NCI-H526 (cell line): ENCODE measurements at regions not wholly inside any gene's neighbourhood (a gene's known extent, or its start where the extent isn't known, plus 50 kb on each side); places are given as distances from the start of the nearest gene placed in this dataset.

Experiments used
- DNase-seq, 2 experiments: peaks; one replicate each; lab custom pipeline; 2025; lab: John Stamatoyannopoulos, UW

DNA sequence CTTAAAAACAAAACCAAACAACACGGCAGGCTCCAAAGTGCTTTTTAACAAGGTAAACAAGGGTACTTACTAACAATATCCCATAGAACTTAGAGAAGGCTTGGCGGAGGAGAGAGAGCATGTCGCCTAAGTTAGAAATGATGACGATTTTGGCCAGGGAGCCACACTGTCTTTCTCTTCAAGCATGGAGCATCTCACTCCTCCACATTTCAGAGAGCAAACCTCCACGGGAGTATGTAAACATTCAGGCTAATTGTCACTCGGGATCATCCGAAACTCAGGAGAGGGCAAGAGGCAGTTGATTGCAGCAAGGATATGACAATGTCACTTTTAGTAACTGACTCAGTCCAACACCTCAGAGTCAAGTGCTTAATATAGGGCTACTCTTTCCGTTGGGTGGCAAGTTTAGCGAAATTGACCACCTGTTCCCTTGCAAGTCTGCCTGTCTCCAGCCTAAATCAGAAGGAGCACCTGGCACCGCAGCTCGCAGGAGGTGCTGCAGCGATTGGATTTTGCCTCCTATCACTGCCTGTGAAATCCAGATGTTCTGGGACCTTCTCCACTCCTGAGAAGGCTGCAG is 65.8 kb upstream of the RPS6KA2 start:
- DNase-seq: no peak

DNA sequence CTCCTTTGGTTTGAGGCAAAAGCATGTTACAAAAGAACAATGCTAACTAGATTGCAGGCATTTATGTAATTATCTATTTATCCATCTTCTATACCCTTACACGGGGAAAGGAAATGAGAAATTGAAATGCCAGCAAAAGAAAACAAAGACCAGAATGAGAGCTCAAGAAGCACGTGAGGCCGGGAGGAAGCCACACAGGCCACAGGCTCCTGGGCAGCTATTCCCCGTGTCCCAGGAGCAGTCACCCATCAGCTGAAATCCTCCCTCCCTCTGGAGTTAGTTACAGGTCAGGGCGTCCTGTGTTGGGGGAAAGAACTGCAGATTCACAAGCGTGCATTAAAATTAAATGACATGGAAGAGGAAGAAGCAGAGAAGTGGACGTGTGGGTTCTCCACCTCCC is 64.7 kb upstream of the RPS6KA2 start:
- no peak for DNase-seq

DNA sequence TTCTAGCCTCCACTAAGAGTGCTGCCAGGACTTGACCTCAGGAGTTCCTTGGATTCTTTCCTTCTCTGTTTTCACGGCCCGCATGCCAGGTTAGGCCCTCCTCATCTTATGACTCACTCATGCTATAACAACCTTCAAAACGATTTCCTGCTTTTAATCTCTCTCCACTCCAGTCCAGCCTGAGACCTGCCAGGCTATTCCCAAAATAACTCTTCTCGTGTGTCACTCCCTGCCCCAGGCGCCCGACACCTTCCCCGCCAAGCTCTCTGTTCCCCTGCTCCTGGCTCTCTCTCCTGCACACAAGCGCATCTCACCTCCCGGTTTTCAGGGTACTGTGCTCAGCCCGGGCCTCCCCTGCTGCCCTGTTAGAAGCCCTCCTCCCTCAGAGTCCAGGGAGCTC is 64.1 kb upstream of the RPS6KA2 start:
- no peak for DNase-seq

DNA sequence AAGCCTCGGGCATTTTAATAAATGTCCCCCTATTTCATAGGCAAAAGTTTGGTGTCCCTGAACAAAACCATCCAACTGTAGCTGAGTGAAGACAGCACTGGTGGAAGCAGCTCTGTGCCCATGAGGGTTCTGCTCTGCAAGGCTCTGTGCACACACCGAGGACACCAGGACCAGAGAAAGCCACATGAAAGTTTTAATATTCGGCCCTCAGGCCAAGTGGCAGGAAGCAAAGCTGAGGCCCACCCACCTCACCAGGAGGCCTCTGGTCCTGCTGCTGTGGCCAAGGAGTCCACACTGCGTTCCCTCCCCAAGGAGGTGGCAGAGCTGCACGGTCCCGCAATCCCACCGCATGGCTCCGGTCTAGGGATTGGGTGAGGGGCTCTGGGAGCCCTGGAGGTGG is 62.6 kb upstream of the RPS6KA2 start:
- no peak for DNase-seq

DNA sequence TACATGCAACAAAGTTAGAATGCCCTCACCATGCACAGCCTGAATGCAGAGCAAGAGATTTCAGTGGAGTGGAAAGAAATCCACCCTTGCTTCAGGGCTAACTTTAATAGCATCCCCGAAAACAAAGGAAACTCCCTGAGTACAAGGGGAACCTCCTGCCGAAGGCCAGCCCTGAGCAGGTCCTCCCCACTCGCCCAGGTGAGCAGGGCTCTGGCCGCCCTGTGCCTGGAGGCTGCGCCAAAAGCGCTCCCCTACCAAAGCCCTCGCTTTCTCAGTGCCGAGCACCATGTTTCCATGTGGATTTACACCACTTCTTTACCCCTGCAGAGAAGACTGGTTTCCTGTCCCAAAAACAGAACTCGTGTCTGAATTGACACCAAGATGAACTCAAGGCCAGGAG is 61.9 kb upstream of the RPS6KA2 start:
- DNase-seq: no peak

DNA sequence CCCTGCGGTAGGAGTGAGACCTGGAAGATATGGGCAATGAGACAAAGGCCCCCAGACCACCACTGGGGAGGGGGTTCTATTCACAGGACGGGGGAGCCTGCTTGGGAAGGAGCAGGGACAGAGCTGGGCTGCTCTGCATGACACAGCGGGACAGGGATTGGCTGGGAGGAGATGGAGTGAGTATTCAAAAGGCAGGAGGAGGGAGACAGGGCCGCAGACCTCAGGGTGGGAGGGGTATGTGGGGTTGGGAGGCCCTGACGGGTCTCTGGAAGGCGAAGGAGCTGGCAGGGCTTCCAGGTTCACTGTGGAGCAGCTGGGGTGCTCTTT is 60.8 kb upstream of the RPS6KA2 start:
- DNase-seq: no peak

DNA sequence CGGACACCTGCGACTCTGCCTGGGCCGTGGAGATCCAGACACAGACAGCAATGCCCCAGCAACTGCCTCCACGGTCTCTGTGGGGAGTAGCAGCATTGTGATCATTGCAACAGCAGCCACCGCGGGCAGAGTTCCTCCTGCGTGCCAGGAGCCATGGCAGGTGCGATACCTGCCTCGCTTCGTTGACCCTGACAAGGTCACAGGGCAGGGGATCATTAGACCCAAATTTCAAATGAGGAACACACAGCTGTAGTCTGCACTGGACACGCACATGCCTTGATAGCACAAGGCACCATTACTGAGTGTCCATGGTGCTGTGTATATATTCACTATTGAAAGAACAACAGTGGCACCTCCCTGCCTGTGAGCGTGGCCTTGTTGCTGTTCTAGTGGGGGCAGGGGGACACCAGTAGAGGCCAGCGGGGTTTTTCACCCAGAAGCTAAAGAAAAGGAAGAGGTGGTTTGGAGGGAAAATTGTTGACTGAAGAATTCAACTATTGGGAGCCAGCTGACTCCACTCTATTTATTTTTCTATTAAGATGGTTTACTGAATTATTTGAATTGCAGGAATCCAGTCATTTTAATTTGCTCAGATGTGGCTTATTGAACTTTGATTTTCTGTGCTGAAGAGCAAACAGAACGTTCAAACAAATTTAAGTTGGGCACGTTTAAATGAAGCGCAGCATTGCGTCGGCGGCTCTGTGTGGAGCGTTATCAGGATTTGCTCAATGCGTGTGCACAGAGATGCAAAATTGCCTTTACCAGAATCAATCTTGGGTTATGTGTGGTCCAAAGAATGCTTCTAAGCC is 60.2 kb upstream of the RPS6KA2 start:
- no peak for DNase-seq

DNA sequence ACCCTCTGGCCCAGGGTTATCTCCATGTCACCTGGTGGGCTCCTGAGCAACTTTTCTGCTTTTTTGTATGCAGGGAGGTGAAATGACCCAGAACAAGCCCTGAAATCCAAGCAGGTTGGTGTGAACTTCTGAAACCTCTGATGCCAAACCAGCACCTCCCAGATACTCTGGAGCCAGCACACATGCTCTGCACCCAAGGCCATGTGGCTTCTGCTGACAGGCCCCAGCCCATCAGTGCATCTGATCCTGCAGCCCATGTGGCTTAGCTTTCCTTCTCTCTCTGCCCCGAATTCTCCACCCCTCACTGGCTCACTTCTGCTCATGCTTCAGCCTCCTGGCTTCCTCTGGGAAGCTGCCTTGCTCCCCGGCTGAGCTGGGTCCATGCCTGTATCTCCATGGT is 59.3 kb upstream of the RPS6KA2 start:
- no peak for DNase-seq

DNA sequence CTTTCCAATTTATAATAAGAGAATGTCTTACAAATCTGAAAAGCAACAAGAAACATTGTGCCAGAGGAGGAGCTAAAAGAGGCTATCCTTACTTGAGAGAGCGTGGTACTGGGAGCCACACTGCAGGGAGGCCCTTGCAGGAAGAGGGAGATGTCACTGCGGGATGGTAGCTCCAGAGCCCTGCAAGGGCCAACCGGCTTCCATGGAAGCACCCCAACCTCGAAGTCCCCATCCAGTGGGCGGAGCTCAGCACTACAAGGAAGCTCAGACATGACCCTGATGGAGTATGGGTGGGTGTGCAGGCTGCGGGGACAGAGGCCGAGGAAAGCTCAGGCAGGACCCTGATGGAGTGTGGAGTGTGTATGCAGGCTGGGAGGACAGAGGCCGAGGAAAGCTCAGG is 57.8 kb upstream of the RPS6KA2 start:
- no peak for DNase-seq

DNA sequence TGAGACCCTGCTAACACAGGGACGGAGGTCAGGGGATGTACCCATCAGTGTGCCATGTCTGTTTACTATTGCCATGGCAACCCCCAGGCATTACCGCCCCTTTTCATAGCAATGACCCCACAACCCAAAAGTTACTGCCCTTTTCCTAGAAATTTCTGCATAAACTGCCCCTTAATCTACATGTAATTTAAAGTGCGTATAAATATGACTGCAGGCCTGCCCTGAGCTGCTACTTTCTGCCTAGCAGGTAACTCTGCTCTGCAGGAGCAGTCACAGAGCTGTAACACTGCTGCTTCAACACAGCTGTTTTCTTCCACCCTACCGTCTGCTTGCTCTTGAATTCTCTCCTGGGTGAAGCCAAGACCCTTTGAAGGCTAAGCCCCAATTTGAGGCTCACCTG is 57.1 kb upstream of the RPS6KA2 start:
- DNase-seq: no peak

DNA sequence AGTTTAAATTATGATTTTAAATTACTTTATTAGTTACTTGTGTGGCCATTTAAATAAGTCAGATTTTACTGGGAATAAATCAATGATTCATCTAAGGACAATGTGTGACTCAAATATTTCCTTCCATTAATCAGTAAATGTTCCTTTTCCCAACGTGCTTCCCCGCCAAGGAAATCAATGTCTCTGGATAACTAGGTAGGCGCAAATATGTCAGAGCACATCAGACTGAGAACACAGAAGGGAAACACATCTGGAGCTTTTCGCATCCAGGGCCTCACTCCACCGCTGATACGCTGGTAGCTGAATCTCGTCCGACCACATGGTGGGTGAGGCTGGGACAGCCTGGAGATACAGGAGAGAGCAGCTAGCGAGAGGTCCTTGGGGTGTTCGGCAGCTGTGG is 56.4 kb upstream of the RPS6KA2 start:
- no peak for DNase-seq

DNA sequence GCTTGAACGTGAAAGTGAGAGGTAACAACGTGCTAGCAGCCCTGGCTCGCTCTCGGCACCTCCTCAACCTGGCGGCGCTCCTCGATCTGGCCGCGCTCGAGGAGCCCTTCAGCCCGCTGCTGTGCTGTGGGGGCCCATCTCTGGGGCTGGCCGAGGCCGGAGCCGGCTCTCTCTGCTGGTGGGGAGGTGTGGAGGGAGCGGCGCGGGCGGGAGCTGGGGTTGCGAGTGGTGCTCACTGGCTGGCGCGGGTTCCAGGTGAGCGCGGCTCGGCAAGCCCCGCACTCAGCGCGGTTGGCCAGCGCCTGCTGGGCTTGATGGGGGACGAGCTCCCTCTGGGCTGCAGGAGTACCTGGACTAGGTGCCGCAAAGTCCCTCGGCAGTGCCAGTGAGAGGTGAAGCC is 52.5 kb upstream of the RPS6KA2 start:
- no peak for DNase-seq

DNA sequence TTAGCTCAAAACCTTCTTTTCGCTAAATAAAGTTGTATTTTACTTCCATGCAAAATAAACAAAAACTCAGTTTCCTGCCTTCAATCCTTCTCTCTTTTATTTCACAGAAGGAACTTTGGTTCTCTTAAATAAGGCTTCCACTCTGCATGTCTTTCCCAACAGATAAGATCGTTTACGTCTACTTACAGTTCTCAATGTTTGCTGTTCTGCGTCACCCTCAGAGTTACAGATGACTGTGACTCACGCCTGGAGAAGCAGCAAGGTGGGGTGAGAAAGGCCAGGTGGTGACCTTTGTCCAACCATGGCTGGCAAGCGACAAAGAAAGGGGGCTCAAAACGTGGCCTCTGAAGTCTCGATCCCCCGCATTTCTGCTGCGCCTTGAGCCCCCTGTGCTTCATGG is 51.4 kb upstream of the RPS6KA2 start:
- no peak for DNase-seq

DNA sequence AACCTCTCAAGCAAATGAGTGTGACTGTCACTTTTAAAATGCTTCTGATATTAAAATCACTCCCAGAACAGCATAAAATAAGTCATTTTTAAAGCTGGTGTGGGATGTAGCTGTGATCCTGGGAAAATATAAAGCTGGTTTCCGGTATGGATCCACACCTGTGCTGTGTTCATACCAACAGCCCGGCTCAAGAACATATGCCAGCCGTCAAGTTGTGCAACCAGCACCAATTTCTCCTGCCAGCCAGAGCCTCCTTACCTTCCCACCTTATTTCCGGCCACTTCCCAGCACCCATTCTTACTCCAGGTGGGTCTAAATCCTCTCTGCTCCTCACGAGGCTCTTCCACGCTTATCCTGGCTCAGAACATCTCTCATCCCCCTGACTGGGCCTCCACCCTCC is 50.9 kb upstream of the RPS6KA2 start:
- no peak for DNase-seq
